GM19468 (cell line): ENCODE measurements at regions not wholly inside any gene's neighbourhood (a gene's known extent, or its start where the extent isn't known, plus 50 kb on each side); places are given as distances from the start of the nearest gene placed in this dataset.
"Not testable (repeated sequence)": the region's sequence is repeated elsewhere in the genome, so short reads cannot be mapped to it uniquely, and the experiment has no call there.

Experiments used
- ATAC-seq: cut with Tn5 transposase; IDR thresholded peaks from one replicate; pipeline ENCODE4 v1.9.1; 2021; ENCODE audit warnings: mild to moderate bottlenecking, moderate library complexity, moderate number of reproducible peaks; ENCODE audit not compliant: unreplicated experiment; ENCODE audit errors: extremely low read depth

GRCh38 chr13:89361909-89362308, 1690.7 kb downstream of the SLITRK5 start:
- ATAC-seq, result no peak

GRCh38 chr13:89363144-89363543, 1692.0 kb downstream of the SLITRK5 start:
- ATAC-seq, result no peak

- ATAC-seq, result no peak
Observed at GRCh38 chr13:89372193-89372592, 1701.0 kb downstream of the SLITRK5 start.

GRCh38 chr13:89375839-89376238, 1704.7 kb downstream of the SLITRK5 start:
- no peak for ATAC-seq

GRCh38 chr13:89380101-89380500, 1708.9 kb downstream of the SLITRK5 start:
- ATAC-seq, result no peak

GRCh38 chr13:89382981-89383380, 1711.8 kb downstream of the SLITRK5 start:
- ATAC-seq, result no peak

GRCh38 chr13:89383891-89384290, 1712.7 kb downstream of the SLITRK5 start:
- no peak for ATAC-seq

GRCh38 chr13:89393758-89394304, 1722.7 kb downstream of the SLITRK5 start:
- no peak for ATAC-seq

GRCh38 chr13:89401264-89401675, 1730.1 kb downstream of the SLITRK5 start:
- ATAC-seq, result no peak

- ATAC-seq, result no peak
Observed at GRCh38 chr13:89402211-89402610, 1731.0 kb downstream of the SLITRK5 start.

GRCh38 chr13:89406096-89406495, 1734.9 kb downstream of the SLITRK5 start:
- not testable (repeated sequence) for ATAC-seq

- no peak for ATAC-seq
Observed at GRCh38 chr13:89407357-89407756, 1736.2 kb downstream of the SLITRK5 start.

GRCh38 chr13:89432997-89433396, 1761.8 kb downstream of the SLITRK5 start:
- ATAC-seq, result no peak

- ATAC-seq, result not testable (repeated sequence)
Observed at GRCh38 chr13:89434624-89435023, 1763.5 kb downstream of the SLITRK5 start.

- no peak for ATAC-seq
Observed at GRCh38 chr13:89454681-89455080, 1783.5 kb downstream of the SLITRK5 start.

- ATAC-seq, result no peak
Observed at GRCh38 chr13:89455225-89455624, 1784.1 kb downstream of the SLITRK5 start.

- no peak for ATAC-seq
Observed at GRCh38 chr13:89455741-89456140, 1784.6 kb downstream of the SLITRK5 start.

GRCh38 chr13:89457977-89458376, 1786.8 kb downstream of the SLITRK5 start:
- no peak for ATAC-seq

GRCh38 chr13:89458456-89458855, 1787.3 kb downstream of the SLITRK5 start:
- ATAC-seq, result no peak

- not testable (repeated sequence) for ATAC-seq
Observed at GRCh38 chr13:89460895-89461294, 1789.7 kb downstream of the SLITRK5 start.

GRCh38 chr13:89465366-89465765, 1794.2 kb downstream of the SLITRK5 start:
- no peak for ATAC-seq

GRCh38 chr13:89468081-89468480, 1796.9 kb downstream of the SLITRK5 start:
- ATAC-seq, result no peak

- no peak for ATAC-seq
Observed at GRCh38 chr13:89470901-89471300, 1799.7 kb downstream of the SLITRK5 start.
